ENCODE measurements at regions not wholly inside any gene's neighbourhood (a gene's known extent, or its start where the extent isn't known, plus 50 kb on each side); places are given as distances from the start of the nearest gene placed in this dataset.

GRCh38 chr16:61074324-61074723, 961.9 kb downstream of the CDH8 start:
- TF ChIP-seq YY1 (IDR thresholded peaks at IDR 0.05; ENCODE audit: insufficient read depth, insufficient replicate concordance, low read depth, low read length) (no peak), ZNF589 (CRISPR knock-in tag; conservative IDR thresholded peaks at IDR 0.05) (no peak), EP300 (IDR thresholded peaks at IDR 0.05; ENCODE audit: low read depth in 2 of 2, low read length in 2 of 2) (no peak), EP300 (CRISPR knock-in tag; IDR thresholded peaks at IDR 0.05; ENCODE audit: borderline replicate concordance) (no peak), MAFK (conservative IDR thresholded peaks at IDR 0.05 in 1 of 2, IDR thresholded peaks at IDR 0.05 in 1 of 2; ENCODE audit: low read length in 2 of 2) (no peak), ZNF350 (CRISPR knock-in tag; IDR thresholded peaks at IDR 0.05; ENCODE audit: borderline replicate concordance, low read depth) (no peak), TCF7 (IDR thresholded peaks at IDR 0.05; ENCODE audit: low read depth) (no peak)
- TF ChIP-seq, protein P1, sequence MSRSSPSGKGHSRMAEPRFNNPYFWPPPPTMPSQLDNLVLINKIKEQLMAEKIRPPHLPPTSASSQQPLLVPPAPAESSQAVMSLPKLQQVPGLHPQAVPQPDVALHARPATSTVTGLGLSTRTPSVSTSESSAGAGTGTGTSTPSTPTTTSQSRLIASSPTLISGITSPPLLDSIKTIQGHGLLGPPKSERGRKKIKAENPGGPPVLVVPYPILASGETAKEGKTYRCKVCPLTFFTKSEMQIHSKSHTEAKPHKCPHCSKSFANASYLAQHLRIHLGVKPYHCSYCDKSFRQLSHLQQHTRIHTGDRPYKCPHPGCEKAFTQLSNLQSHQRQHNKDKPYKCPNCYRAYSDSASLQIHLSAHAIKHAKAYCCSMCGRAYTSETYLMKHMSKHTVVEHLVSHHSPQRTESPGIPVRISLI (CRISPR knock-in tag; IDR thresholded peaks at IDR 0.05; ENCODE audit: borderline replicate concordance) = no peak

All from HepG2 (cell line).